ENCODE measurements at regions not wholly inside any gene's neighbourhood (a gene's known extent, or its start where the extent isn't known, plus 50 kb on each side); places are given as distances from the start of the nearest gene placed in this dataset.

DNA sequence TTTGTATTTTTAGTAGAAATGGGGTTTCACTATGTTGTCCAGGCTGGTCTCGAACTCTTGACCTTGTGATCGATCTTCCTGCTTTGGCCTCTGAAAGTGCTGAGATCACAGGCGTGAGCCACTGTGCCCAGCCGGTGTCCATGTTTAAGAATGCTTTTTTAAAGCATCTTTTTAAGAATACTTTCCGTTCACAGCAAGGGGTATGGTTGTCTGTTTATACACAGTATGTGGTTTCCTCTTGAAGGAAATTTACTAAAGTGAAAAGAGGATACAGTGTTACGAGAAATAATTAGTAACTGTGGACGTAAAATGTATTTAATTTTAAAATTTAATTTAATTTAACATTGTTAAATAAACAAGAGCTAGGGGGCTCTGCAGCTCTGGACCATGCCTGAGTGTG lies 73.4 kb downstream of the GSC start:
- no peaks in the 10 kb centered on the region for H3K9me3 ChIP-seq (ENCODE audit: low read depth)
- no peak overlapping the region for H3K27ac ChIP-seq
- no peak for DNase-seq (ENCODE audit: low spot score)
- no peaks in the 10 kb centered on the region for H3K36me3 ChIP-seq (replicated peaks; ENCODE audit: insufficient read depth, low read depth)
- H3K79me2 ChIP-seq: no peaks in the 10 kb centered on the region
- 95% methylated on average over 7 of the region's 7 CpGs for WGBS (ENCODE audit: low lambda C conversion rate, missing lambda C conversion rate)
- no peak for TF ChIP-seq EZH2phosphoT487 (IDR thresholded peaks at IDR 0.05; ENCODE audit: low read depth, severe bottlenecking, unreplicated experiment)
- TF ChIP-seq EZH2 (IDR thresholded peaks at IDR 0.05; ENCODE audit: borderline replicate concordance): no peak
- TF ChIP-seq, protein P1, sequence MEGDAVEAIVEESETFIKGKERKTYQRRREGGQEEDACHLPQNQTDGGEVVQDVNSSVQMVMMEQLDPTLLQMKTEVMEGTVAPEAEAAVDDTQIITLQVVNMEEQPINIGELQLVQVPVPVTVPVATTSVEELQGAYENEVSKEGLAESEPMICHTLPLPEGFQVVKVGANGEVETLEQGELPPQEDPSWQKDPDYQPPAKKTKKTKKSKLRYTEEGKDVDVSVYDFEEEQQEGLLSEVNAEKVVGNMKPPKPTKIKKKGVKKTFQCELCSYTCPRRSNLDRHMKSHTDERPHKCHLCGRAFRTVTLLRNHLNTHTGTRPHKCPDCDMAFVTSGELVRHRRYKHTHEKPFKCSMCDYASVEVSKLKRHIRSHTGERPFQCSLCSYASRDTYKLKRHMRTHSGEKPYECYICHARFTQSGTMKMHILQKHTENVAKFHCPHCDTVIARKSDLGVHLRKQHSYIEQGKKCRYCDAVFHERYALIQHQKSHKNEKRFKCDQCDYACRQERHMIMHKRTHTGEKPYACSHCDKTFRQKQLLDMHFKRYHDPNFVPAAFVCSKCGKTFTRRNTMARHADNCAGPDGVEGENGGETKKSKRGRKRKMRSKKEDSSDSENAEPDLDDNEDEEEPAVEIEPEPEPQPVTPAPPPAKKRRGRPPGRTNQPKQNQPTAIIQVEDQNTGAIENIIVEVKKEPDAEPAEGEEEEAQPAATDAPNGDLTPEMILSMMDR (IDR thresholded peaks at IDR 0.05; ENCODE audit: poor library complexity): no peak
- H3K9me2 ChIP-seq (replicated peaks; ENCODE audit: insufficient read depth): no peaks in the 10 kb centered on the region
- no peaks in the 10 kb centered on the region for H3K4me1 ChIP-seq (ENCODE audit: insufficient read depth)
- H3K27me3 ChIP-seq: peaks cover 14% of the 10 kb centered on the region
- no peak overlapping the region for H2AFZ ChIP-seq
- H3K4me2 ChIP-seq: no peak overlapping the region
- no peaks in the 10 kb centered on the region for H4K20me1 ChIP-seq (ENCODE audit: insufficient read depth, poor library complexity, severe bottlenecking)
- H3K4me3 ChIP-seq: no peak overlapping the region

DNA sequence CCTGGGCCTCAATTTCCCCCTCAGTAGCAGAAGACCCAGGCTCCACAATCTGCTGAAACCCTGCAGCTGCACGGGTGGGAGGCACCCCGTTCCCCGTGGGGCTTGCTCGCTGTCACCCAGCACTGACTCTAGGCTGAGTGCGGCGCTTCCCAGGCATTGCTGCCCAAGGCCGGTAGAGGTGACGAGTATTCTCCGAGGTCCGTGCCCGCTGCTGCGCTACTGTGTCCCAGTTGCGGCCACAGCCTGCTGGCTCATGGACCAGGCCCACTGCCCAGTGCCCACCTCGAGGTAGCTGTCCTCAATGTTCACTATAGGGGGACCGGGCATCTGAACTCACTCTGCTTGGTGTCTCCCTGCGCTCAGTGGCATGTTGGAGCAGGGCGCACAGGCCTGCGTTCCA lies 74.7 kb downstream of the GSC start:
- Histone ChIP-seq H3K9me3 (ENCODE audit: low read depth) (no peaks in the 10 kb centered on the region), H3K4me2 (no peak overlapping the region), H3K27ac (no peak overlapping the region), H3K27me3 (peaks cover 7% of the 10 kb centered on the region), H3K4me1 (ENCODE audit: insufficient read depth) (no peaks in the 10 kb centered on the region), H2AFZ (no peak overlapping the region), H3K4me3 (no peak overlapping the region), H3K9me2 (replicated peaks; ENCODE audit: insufficient read depth) (no peaks in the 10 kb centered on the region), H4K20me1 (ENCODE audit: insufficient read depth, poor library complexity, severe bottlenecking) (no peaks in the 10 kb centered on the region), H3K79me2 (no peaks in the 10 kb centered on the region), H3K36me3 (replicated peaks; ENCODE audit: insufficient read depth, low read depth) (no peaks in the 10 kb centered on the region)
- no peak for DNase-seq (ENCODE audit: low spot score)
- WGBS (ENCODE audit: low lambda C conversion rate, missing lambda C conversion rate): 97% methylated on average over 16 of the region's 18 CpGs
- TF ChIP-seq, protein P1 (IDR thresholded peaks at IDR 0.05; ENCODE audit: poor library complexity): no peak
- TF ChIP-seq EZH2 (IDR thresholded peaks at IDR 0.05; ENCODE audit: borderline replicate concordance) (no peak), EZH2phosphoT487 (IDR thresholded peaks at IDR 0.05; ENCODE audit: low read depth, severe bottlenecking, unreplicated experiment) (no peak)

DNA sequence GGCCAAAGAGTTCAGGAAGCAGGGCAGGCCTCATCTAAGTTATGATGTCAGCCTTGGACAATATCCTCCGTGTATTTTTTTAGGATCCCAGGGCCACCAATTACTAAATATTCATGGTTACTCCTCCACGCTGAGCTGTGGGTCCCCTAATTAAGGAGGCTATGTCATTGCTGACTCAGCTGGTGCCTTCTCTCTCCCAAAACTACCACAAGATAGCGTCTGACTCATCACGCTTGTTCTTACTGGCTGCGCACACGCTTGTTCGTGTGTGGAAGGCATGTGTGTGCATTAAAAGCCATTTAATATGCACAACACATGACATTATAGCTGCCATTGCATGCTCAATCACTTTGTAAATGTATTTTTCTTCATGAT lies 78.3 kb downstream of the GSC start:
- no peak overlapping the region for H3K27ac ChIP-seq
- no peaks in the 10 kb centered on the region for H3K36me3 ChIP-seq (replicated peaks; ENCODE audit: insufficient read depth, low read depth)
- H3K4me2 ChIP-seq: no peak overlapping the region
- no peak overlapping the region for H3K4me3 ChIP-seq
- H3K79me2 ChIP-seq: no peaks in the 10 kb centered on the region
- 94% methylated on average over 7 of the region's 7 CpGs for WGBS (ENCODE audit: low lambda C conversion rate, missing lambda C conversion rate)
- no peak for DNase-seq (ENCODE audit: low spot score)
- H2AFZ ChIP-seq: no peak overlapping the region
- no peak for TF ChIP-seq EZH2 (IDR thresholded peaks at IDR 0.05; ENCODE audit: borderline replicate concordance)
- TF ChIP-seq EZH2phosphoT487 (IDR thresholded peaks at IDR 0.05; ENCODE audit: low read depth, severe bottlenecking, unreplicated experiment): no peak
- TF ChIP-seq, protein P1 (IDR thresholded peaks at IDR 0.05; ENCODE audit: poor library complexity): no peak
- no peaks in the 10 kb centered on the region for H3K9me3 ChIP-seq (ENCODE audit: low read depth)
- H3K4me1 ChIP-seq (ENCODE audit: insufficient read depth): peaks cover 4% of the 10 kb centered on the region
- H4K20me1 ChIP-seq (ENCODE audit: insufficient read depth, poor library complexity, severe bottlenecking): no peaks in the 10 kb centered on the region
- no peaks in the 10 kb centered on the region for H3K27me3 ChIP-seq
- H3K9me2 ChIP-seq (replicated peaks; ENCODE audit: insufficient read depth): no peaks in the 10 kb centered on the region
